ENCODE measurements at regions not wholly inside any gene's neighbourhood (a gene's known extent, or its start where the extent isn't known, plus 50 kb on each side); places are given as distances from the start of the nearest gene placed in this dataset.
A peak's percentile ranks its signal among the peaks of the same experiment; 100 is the strongest.
"Not testable (repeated sequence)": the region's sequence is repeated elsewhere in the genome, so short reads cannot be mapped to it uniquely, and the experiment has no call there.

DNA sequence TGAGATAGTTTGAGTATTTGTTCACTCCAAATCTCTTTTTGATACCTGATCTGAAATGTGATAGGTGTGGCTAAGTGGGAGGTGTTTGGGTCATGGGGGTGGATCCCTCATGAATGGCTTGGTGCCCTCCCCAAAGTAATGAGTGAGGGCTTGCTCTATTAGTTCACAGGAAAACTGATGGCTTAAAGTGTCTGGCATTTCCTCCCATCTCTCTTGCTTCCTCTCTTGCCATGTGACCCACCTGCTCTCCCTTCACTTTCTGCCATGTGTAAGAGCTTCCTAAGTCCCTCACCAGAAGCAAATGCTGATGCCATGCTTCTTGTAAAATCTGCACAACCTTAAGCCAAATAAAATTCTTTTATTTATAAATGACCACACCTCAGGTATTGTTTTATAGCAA lies 61.1 kb downstream of the MAD2L1 start:
- no peak for DNase-seq

DNA sequence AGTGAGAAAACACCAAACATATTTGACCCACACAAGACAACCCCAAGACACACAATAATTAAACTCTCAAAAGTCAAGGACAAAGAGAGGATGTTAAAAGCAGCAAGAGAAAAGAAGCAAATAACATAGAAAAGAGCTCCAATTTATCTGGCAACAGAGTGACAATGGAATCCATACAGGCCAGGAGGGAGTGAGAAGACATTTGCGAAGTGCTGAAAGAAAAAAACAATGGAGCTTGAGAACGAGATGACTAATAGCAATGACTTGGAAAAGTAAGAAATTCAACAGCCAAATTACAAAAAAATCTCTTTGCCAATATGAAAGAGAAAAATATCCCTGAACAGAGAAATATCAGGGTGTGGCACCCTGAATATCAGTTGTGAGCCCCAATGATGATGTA lies 61.6 kb downstream of the MAD2L1 start:
- DNase-seq: no peak

DNA sequence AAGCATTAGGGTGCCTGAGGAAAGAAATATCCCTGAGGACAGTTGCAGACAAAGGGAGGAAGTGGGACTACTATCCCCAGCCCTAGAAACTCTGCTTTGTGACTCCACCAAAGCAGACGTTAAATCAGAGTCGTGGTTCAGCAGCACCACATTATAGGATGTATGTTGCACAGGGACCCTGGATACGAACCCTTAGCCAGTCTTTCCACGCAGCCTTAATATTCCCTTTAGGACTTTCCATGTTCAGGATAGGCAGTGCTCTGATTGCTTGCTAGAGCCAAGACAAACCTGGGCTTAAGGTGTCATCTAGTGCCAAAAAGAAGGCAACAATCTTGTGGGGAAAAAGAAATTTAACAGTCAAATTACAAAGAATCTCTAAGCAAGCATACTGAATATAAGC lies 62.6 kb downstream of the MAD2L1 start:
- DNase-seq: no peak

DNA sequence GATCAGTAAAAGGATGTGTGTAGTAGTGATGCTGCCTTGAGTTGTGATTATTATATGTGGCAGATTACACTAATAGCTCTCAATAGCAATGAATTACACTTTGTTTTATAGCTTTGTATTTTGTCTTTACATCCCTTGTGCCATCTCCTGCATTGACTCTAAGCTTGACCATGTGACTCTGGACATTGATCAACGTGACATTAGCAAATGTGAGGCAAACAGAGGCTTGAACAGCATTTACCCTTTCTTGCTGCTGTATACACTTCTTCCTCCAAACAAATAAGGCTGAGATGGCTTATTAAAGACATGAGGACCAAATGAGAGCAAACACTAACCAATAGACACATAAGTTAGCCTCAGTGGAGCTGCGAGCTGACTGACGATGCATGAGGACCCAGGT lies 63.5 kb downstream of the MAD2L1 start:
- no peak for DNase-seq

DNA sequence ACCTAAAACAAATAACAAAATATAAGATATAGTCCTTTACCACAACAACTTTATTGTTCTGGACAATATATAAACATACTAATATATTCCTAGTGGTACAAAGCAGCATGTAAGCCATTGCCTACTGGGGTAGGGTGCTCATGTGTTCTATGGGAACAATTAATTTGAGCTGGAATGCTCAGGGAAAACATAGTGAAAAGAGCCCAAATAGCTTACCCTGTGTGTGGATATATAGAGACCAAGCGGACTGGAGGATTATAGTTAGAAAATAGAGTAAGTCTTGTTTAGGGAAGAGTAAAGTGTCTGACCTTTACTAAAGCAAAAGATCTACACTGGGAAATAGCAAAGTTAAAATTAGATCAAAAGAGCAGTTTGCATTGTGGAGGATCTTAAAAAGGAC lies 64.8 kb downstream of the MAD2L1 start:
- DNase-seq: no peak

DNA sequence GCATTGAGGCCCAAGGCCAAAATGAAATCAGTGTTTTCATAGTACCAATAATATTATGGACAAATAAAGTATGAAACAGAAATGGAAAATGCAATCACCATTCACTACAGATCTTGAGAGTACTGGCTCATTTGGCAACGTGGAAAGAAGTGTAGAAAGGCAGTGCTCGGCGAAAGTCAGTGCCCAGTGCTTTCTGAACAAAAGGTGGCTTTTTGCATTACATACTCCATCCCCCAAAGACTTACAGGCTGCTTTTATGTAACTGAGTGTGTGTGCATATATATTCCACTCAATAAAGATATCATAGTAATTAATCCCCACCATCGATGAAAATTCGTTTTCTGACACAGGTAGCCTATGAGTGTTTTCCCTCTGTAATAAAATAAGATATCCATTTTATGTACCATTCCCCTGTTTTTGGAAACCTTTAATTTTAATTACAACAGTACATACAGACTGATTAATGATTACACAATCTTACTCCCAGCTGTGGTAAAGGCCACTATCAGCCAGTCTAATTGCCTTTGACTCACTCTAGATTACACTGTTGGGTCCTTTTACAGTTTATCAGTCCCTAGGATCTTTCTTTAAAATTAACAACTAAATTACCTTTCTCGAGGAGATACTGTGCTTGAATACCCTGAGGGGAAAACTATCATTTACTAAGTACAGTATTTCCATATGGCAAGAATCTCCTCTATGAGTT lies 65.9 kb downstream of the MAD2L1 start:
- no peak for DNase-seq

DNA sequence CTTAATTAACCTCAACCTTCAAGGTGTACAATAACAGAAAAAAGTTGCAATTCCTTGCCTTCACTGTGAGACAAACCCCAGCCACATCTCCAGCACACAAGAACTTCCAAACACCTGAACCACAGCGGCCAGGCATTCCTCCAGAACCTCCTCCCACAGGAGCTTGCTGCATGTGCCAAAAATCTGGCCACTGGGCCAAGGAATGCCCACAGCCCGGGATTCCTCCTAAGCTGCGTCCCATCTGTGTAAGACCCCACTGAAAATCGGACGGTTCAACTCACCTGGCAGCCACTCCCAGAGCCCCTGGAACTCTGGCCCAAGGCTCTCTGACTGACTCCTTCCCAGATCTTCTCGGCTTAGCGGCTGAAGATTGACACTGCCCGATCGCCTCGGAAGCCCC lies 70.6 kb downstream of the MAD2L1 start:
- DNase-seq: not testable (repeated sequence)

DNA sequence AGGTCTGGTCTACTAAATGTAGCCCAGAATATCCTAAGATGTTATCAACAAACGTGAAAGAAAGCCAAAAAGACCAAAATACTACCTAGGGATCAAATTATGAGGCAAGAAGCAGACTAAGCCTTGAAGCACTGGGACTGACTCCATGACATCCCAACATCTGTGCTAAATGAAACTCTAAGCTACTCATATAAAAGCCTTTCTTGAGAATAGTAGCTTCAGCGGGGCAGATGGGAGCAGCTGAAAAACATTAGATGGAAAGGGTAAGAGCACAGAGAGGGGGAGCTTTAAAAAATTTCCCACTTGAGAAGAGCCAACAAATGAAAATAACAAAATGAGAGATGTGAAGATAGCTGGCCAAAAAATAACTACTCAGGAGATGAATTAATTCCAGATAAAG lies 81.7 kb downstream of the MAD2L1 start:
- no peak for DNase-seq

DNA sequence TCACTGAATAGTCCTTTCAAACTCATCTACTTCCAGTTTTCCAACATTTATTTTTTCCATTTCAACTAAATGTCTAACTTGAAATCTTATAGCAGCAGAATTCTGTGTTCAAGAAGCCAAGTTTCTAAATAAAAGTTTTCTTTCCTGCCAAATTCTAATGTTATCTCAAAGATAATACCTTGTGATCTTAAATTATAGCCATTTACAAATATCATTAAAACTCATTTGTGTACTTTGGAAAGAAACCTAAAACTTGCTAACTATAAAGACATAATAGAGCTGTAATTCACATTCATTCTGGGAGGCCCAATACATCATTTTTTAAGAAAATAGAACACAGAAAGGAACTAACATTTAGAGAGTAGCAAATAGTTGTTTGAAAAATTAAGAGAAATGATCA lies 83.9 kb downstream of the MAD2L1 start:
- DNase-seq: no peak

DNA sequence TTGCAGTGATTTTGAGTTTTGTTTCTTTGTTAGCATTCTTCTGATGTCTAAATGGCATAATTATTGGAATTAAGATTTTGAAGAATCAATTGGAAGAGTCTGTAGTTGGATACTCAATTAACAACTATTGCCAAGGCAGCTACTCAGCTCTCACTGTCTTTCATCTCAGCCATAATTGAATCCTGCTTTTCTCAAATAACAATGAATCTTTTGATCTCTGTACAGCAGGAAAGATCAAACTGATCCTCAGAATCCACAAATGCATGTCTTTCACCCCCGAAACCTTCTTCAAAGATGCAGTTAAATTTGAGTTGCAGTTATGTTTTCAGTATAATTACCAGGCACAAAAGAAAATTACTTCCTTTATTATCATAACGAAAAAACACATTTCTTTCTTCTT lies 86.2 kb downstream of the MAD2L1 start:
- no peak for DNase-seq

DNA sequence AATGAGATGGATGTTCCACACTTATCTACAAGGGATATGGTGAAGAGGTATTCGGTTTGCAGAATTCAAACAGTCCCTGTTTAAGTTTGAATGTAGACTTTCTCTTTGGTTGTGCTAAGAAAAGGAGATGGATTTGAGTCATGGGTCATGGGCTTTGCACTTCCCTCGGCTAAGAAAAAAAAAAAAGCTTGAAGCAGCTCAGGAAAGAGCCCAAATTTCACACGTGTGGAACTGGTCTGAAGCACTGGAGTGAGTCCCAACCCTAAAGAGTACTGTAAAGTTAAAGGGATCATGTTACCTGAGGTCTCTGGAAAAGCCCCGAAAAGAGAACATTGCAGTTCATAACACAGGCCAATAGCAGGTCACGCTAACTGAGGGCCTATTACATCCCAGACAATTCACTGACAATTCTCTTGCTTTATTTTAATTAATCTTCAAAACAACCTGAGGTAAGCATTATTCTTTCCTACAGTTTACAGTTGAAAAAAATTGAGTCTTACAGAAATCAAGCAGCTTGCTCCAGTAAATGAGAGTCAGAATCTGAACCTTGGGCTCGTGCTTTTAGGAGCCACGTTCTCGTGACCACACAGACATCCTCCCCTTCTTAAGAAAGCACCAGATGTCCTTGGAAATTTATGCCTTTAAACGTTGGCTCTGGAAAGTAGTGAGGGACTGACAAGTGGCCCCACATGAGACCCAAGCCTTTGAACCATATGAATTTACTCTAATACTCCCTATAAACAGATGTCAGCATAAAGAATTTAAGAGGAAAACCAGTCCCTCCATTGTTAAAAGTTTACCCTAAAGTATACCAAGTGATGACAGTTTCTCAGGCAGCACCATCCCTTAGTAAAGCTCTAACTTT lies 89.3 kb downstream of the MAD2L1 start:
- DNase-seq: no peak

DNA sequence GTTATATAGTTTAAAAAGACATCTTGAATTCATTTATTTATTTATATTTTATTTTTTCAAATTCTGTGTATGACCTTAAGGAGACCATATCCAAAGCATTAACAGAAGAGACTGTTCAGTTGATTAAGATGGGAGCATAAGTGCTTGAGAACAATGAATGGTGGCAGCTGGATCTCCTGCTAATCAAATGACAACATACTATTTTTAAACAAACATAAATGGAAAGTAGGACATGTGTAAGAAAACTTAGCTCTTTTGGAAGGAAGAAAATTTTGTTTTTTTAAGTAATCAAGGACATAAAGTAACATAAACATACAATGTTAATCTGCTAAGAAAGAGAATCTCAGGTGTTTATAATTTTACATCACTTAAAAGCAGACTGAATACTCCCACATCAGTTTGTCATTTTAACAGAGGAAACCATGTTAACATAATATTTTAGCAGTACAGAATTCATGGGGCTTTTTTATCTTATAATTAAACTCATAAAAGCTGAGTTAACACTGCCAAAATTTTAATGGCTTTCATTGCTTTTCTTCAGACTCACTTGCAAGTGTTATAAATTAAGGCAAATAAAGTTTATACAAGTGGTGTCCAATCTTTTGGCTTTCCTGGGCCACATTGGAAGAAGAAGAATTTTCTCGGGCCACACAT lies 95.1 kb downstream of the MAD2L1 start:
- no peak for DNase-seq

DNA sequence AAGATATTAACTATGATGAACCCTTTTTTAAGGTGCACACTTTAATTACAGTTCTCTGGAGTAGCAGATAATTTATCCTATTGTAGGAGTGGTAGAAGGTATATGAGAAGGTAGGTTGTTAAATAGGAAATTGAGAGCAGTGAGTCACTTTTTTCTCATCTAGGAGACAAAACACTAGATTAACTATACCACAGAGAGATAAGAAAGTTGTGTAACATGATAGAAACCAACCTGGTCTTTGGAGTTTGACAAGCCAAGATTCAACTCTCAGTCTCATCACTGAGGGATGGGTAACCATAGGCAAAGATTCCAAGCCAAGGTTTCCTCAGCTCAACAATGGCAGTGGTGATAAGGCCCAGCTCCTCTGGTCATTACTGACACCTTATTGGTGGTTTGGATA lies 104.0 kb downstream of the MAD2L1 start:
- DNase-seq: no peak

DNA sequence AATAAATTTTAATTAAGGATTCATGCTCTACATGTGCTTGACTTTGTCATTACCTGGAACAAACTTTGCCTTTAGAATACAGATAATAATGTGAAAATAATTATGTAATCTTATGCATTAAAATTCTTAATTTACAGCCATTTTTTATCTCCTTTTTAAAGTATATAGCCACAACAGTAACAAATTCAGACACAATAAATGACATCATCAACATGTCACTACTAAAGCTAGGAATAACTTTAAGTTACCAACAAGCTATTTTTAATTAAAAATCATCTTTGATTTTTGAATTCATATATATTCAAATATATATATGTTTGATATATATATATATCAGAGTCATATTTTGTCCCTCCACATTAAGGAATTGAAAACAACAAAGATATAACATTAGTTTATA lies 107.7 kb downstream of the MAD2L1 start:
- no peak for DNase-seq

DNA sequence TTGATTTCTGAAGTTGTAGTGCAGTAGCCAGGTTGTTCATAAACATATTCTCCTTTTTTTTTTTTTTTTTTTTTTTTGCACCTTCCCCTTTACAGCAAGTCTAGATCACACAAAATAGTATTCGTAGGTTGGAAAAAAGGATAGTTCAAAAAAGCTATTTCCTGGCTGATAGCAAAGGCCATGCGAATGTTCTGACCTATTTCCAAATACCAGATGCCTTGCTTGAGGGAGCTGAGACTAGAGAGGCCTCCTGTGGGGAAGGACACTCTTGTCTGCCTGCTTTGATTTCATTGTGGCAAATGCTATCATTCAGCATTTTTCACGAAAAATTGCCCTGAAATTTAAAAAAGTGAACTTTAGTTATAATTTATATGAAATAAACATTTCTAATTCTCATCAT lies 111.4 kb downstream of the MAD2L1 start:
- no peak for DNase-seq

DNA sequence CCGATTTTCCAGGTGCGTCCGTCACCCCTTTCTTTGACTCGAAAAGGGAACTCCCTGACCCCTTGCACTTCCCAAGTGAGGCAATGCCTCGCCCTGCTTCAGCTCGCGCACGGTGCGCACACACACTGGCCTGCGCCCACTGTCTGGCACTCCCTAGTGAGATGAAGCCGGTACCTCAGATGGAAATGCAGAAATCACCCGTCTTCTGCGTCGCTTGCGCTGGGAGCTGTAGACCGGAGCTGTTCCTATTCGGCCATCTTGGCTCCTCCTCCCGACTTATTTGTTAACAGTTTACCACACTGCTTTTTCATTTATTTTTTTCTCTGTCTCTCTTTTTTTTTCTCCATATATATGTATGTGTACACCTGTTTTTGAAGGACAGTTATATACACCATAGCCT lies 112.2 kb downstream of the MAD2L1 start:
- DNase-seq: not testable (repeated sequence)

DNA sequence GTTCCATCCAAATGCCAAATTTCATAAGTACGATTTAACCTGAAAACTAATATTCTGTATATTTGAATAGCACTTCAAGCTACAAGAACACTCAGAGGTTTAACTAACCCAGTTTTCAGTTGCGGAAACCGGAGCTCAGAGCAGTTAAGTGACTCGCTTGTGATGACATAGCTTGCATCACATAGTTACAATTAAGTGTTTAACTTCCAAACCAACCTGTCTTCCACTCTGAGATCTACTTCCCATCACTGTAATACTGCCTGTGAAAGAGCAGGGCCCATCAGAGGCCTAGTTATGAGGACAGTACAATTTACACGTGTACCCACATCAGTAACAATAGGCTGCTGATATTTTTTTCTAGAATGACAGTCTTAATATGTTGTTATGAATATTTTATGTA lies 120.3 kb downstream of the MAD2L1 start:
- no peak for DNase-seq

DNA sequence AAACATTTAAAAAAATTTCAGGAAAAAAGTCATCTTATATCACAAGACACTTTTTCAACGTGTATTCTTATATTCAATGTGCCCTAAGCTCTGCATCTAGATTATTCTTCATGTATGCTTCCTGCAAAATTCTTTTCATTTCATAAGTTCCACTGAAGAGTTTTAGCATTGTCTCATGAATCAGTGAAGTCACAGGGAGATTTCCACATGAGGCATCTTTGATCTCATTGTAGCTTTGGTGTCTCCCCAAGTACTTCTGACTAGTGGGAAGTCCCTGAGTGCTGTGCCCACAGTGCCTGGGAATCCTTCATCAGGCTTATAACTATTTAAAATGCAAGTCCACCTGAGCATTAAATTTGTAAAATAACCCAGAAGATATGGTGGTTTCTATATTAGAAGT lies 123.8 kb downstream of the MAD2L1 start:
- DNase-seq: no peak

DNA sequence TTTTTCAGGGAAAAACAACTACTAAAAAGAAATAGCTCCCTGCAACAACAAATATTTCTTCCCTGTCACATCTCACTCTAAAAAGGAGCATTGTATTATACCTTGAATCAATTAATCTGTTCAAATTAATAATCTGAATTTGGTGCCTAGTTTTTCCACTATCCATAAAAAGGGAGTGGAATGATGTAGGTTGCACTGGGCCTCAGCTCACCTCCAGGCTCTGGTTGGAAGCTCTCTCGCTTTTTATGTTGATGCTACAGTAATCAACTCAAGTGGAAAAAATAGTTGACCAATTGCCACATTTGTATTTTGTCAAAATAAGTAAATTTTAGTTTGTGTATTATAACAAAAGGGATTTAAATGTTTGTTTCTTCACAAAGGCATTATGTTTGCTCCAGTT lies 126.1 kb downstream of the MAD2L1 start:
- no peak for DNase-seq

DNA sequence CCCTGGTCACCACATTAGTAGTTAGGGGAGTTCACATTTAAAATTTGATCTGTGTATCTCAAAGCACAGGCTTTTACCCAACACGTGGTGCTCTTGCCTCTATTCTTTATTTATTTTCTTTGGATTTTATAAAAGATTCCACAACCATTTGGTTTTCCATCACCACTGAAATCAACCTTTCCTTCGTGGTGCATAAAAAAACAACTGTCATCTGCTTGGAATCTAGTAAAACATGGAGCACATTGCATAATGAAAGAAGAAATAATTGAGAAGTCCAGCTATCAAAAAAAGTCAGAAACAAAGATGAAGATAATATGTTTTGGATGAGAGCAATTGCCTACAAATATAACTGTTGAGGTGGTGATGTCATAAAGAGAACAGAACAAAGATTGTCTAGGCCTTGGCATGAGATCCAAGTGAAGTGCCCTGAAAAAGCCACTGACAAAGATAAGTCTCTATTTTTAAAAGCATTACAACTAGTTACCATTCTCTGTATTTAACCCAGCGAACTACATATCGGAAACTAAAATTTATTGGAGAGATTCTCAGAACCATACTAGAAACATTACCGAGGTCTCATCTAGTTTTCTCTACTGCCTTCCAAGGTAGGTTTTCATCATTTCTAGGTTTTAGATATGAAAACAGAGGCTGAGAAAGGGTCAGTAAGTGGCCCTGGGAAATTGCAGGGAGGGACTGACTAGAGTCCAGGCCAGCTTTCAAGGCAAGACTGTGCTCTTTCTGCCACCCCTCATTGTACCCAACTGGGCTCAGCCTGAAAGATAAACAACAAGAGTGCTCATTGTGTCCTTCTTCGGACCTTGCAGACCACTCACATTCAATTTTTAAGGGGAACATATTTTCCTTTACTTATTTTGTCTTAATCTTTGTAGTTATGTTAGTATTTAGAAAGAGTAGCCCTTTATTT lies 127.3 kb downstream of the MAD2L1 start:
- no peak for DNase-seq

DNA sequence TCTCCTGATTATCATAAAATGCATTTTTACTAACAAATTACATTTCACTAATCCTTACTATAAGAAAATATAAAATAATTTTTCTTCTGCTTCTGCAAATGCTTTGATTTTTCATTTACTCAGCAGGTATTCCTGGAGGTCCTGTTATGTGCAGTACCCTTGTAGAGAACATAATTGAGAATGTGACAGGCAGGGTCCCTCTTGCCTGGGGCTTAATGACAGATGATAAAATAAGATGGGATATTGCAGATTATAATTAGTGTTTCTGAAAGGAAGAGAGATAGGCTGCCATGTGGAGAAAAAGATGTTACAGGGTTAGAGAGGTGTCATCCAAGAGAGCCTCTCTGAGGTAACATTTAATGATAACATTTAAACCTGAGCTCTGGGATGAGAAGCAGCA lies 128.9 kb downstream of the MAD2L1 start:
- DNase-seq: no peak

DNA sequence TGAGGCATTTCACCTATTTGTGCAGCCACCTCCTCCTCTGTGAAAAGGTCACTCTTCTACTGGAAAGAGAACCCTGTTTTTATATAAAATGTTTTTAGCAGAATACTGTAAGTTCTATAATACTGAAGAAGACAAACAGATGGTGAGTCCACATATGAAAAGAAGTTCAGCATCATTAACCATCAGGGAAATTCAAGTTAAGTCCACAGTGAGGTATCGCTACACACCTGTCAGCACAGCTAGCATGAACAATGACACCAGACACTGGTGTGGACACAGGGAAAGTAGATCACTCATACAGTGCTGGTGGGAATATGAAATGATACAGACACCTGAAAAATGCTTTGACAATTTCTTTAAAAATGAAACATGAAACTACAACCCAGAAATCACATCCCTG lies 133.0 kb downstream of the MAD2L1 start:
- peak; percentile 99 for DNase-seq

DNA sequence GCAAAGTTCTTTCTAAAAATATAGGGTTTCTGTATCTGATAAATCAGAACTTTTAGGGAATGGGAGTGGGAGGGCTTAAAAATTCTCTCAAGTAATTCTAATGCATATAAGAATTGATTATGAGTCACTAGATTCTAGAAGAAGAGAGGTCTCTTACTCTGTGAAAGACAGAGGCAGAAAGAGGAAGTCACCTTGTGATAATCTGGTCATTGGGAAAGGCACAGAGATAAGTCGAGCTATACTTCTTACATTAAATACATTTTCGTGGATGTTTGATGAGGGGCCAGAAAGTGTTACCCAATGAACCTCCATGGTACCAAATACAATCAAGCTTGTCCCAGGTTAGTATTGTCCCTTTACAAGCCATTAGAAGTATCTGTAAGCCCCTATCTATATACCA lies 134.4 kb downstream of the MAD2L1 start:
- peak; percentile 43 for DNase-seq
